Progenitor cell of endocrine pancreas (in vitro differentiated cells): ENCODE measurements at regions not wholly inside any gene's neighbourhood (a gene's known extent, or its start where the extent isn't known, plus 50 kb on each side); places are given as distances from the start of the nearest gene placed in this dataset.

Experiments used
- DNase-seq: peaks from one replicate; pipeline ENCODE4 v3.0.0; 2021; ENCODE audit warnings: low spot score; ENCODE audit not compliant: unreplicated experiment
- H3K27ac Mint-ChIP-seq: 2 replicates; pipeline ENCODE4 v1.8.0; 2021; ENCODE audit warnings: mild to moderate bottlenecking, moderate library complexity, mixed read lengths
- H3K27me3 Mint-ChIP-seq: 2 replicates; pipeline ENCODE4 v1.8.0; 2021; ENCODE audit warnings: mixed read lengths
- H3K36me3 Mint-ChIP-seq: 2 replicates; pipeline ENCODE4 v1.8.0; 2022; ENCODE audit warnings: mixed read lengths; ENCODE audit not compliant: insufficient read depth
- H3K4me1 Mint-ChIP-seq: 2 replicates; pipeline ENCODE4 v1.8.0; 2021; ENCODE audit warnings: low read depth, mixed read lengths
- H3K4me3 Mint-ChIP-seq: 2 replicates; pipeline ENCODE4 v1.8.0; 2021; ENCODE audit warnings: low read depth, mild to moderate bottlenecking, moderate library complexity, mixed read lengths
- H3K9me3 Mint-ChIP-seq: 2 replicates; pipeline ENCODE4 v1.8.0; 2021; ENCODE audit warnings: low read depth, mixed read lengths
- TF ChIP-seq, protein P1 (sequence below): fragments of 200-600 bp; sonication (generic); IDR thresholded peaks from one replicate; pipeline ENCODE4 v1.5.0; 2021; ENCODE audit warnings: antibody characterized with exemption, mild to moderate bottlenecking; ENCODE audit not compliant: unreplicated experiment

DNA sequence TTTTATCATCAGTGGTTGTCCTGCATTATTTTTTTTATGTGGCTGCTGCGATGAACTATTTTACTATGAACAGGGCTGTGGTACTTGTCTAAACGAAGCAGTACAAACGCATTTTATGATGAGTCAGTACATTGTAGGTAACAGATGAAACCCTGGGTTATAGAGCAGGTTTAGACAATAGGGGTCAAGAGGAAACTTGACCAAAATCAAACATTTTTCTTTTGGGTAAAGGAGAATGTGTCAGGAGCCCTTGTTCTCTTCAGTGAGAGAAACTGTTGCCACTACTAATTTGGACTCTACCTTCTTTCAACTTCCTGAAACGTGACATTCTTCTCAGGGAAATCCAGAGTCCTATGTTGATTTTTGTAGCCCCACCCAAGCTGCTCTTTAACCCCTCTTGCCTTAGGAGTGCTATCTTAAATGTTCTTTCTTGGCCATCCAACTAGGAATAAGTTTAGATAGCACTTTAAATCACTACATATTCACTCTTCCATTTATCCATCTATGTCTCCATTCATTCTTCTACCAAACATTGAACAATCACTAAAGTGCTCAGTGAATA, 415.8 kb upstream of the NR3C2 start:
- TF ChIP-seq, protein P1, sequence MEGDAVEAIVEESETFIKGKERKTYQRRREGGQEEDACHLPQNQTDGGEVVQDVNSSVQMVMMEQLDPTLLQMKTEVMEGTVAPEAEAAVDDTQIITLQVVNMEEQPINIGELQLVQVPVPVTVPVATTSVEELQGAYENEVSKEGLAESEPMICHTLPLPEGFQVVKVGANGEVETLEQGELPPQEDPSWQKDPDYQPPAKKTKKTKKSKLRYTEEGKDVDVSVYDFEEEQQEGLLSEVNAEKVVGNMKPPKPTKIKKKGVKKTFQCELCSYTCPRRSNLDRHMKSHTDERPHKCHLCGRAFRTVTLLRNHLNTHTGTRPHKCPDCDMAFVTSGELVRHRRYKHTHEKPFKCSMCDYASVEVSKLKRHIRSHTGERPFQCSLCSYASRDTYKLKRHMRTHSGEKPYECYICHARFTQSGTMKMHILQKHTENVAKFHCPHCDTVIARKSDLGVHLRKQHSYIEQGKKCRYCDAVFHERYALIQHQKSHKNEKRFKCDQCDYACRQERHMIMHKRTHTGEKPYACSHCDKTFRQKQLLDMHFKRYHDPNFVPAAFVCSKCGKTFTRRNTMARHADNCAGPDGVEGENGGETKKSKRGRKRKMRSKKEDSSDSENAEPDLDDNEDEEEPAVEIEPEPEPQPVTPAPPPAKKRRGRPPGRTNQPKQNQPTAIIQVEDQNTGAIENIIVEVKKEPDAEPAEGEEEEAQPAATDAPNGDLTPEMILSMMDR: no peak
- H3K4me1 Mint-ChIP-seq: peaks cover 2% of the 10 kb centered on the region
- H3K4me3 Mint-ChIP-seq: no peak overlapping the region
- H3K27me3 Mint-ChIP-seq: no peaks in the 10 kb centered on the region
- DNase-seq: no peak
- H3K27ac Mint-ChIP-seq: no peak overlapping the region
- peaks cover 2% of the 10 kb centered on the region for H3K36me3 Mint-ChIP-seq
- peaks cover 10% of the 10 kb centered on the region for H3K9me3 Mint-ChIP-seq

DNA sequence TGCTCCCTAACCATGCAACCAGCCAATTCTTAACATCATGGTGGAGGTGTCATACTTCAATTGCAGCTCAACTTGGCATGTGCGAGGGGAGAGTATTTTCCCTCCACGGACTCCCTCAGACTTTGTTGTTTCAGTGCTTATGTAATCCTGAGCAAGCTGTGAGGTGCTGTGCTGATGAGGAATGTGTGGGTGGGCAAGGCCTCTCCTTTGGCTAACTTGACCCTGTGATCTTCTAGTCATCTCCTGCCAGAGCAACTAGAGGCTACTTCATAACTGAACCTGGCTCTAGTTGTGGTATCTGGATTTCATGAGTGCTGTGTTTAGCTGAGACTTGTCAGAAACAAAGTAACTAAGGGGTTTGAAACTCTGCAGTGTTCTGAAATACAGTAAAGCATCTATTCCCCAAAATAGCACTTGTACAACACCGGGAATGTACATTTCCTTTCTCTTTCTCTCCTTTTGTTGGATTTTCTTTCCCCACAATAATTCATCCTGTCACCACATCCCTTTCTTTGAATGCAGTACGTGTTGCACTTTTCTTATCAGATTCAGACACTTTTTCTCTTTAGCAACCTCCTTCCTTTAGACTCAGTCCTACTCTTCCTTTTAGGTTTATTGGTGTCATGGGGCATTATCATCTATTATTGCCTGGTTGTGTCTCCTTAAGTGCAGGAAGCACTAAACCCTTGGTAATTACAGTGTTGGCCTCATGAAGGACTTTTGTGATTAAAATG, 415.2 kb upstream of the NR3C2 start:
- Mint-ChIP-seq H3K36me3 (peaks cover 2% of the 10 kb centered on the region), H3K9me3 (peaks cover 10% of the 10 kb centered on the region), H3K27me3 (no peaks in the 10 kb centered on the region), H3K27ac (no peak overlapping the region), H3K4me1 (peaks cover 3% of the 10 kb centered on the region), H3K4me3 (no peak overlapping the region)
- DNase-seq: no peak
- TF ChIP-seq, protein P1: no peak

DNA sequence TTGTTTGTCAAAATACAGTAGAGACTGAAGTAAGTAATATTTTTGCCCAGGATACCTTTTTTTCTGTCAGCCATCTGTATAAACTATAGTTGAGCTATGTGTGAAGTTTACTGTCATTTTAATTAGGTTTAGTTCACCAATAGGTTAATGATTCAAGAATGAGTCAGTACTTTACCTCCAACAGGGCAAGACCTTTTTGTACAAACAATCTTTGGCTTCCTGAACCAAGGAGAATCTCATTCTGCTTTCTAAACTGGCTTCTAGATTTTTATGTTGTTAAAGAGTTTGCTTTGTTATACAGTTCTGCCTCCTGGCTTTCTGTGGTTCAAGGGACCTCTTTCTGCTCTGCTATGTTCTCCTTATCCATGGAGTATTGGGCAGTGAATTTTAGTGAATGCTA, 412.0 kb upstream of the NR3C2 start:
- Mint-ChIP-seq H3K9me3 (peaks cover 10% of the 10 kb centered on the region), H3K4me3 (no peak overlapping the region), H3K36me3 (peaks cover 2% of the 10 kb centered on the region), H3K27ac (no peak overlapping the region), H3K4me1 (peaks cover 18% of the 10 kb centered on the region), H3K27me3 (no peaks in the 10 kb centered on the region)
- TF ChIP-seq, protein P1: no peak
- no peak for DNase-seq

DNA sequence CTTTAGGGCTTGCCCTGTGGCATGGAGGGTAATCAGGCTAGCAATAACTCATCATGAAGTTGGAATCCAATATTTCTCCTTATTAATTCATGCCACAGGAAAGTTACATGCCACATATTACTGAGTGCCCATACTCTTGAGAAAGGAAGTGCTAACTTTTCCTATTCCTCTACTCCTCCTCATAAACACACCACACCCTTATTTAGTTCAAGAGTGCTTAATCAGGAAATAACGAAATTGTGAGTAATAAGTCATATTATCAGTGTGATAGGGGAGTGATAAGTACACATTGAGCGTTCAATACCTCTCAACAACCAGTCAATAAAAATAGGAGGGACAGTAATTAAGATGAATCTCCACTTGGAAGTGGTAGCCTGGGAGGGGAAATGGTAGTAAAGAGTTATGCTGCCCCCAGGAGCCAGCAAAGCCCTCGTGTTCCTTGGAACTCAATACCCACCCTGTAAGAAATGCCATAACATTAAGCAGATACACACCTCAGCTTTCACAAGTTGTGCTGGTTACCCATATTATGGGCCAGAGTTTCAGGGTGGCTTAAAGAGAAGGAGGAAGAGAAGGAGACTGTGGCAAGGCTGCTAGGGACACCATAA, 410.0 kb upstream of the NR3C2 start:
- TF ChIP-seq, protein P1: no peak
- Mint-ChIP-seq H3K27me3 (no peaks in the 10 kb centered on the region), H3K36me3 (peaks cover 2% of the 10 kb centered on the region), H3K9me3 (peaks cover 7% of the 10 kb centered on the region), H3K27ac (no peak overlapping the region), H3K4me3 (no peak overlapping the region), H3K4me1 (peaks cover 18% of the 10 kb centered on the region)
- DNase-seq: no peak

DNA sequence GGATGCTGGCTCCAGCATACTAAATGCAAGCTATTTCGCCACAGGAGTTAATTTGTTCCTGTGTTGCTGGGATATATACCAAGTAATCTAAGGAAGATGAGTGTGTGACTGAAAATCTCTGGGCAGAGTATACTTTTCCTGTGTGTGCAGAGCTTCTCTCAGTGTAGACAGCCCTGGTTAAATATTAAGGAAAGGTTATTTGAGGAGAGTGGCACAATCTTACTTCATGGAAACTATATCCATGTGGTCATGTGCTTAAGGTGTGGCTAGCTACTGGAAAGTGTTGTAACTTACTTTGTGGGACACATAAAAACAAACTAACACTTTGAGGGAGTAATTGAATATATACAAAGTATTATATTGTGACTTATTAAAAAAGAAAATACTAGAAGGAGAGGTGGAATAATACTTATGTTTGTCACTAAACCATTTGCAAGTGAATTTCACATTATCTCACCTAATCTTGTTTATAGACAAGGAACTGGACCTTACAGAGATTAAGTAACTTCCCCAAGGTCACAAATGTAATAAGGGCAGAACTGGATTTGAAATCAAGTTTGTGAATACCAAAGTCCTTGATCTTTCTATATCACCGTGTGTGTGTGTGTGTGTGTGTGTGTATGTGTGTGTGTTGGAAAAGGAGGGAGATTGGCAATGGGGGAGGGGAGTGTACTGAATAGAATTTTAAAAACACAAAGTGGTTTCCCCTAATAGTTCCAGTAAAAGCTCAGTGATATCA, 408.2 kb upstream of the NR3C2 start:
- Mint-ChIP-seq H3K4me1 (peaks cover 18% of the 10 kb centered on the region), H3K27ac (no peak overlapping the region), H3K27me3 (no peaks in the 10 kb centered on the region), H3K4me3 (no peak overlapping the region), H3K36me3 (no peaks in the 10 kb centered on the region), H3K9me3 (no peaks in the 10 kb centered on the region)
- TF ChIP-seq, protein P1: no peak
- no peak for DNase-seq
